ENCODE measurements at regions not wholly inside any gene's neighbourhood (a gene's known extent, or its start where the extent isn't known, plus 50 kb on each side); places are given as distances from the start of the nearest gene placed in this dataset.
"Not testable (repeated sequence)": the region's sequence is repeated elsewhere in the genome, so short reads cannot be mapped to it uniquely, and the experiment has no call there.

GRCh38 chr13:44692173-44692713 lies 116.1 kb upstream of the TSC22D1 start:
- TF ChIP-seq, protein P1, sequence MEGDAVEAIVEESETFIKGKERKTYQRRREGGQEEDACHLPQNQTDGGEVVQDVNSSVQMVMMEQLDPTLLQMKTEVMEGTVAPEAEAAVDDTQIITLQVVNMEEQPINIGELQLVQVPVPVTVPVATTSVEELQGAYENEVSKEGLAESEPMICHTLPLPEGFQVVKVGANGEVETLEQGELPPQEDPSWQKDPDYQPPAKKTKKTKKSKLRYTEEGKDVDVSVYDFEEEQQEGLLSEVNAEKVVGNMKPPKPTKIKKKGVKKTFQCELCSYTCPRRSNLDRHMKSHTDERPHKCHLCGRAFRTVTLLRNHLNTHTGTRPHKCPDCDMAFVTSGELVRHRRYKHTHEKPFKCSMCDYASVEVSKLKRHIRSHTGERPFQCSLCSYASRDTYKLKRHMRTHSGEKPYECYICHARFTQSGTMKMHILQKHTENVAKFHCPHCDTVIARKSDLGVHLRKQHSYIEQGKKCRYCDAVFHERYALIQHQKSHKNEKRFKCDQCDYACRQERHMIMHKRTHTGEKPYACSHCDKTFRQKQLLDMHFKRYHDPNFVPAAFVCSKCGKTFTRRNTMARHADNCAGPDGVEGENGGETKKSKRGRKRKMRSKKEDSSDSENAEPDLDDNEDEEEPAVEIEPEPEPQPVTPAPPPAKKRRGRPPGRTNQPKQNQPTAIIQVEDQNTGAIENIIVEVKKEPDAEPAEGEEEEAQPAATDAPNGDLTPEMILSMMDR (IDR thresholded peaks at IDR 0.05; ENCODE audit: insufficient read depth, low read length, poor library complexity, severe bottlenecking): no peak
- Histone ChIP-seq H3K4me3 (replicated peaks; ENCODE audit: low read depth, low read length) (no peak overlapping the region), H3K27me3 (replicated peaks; ENCODE audit: control insufficient read depth, insufficient read depth, low read length) (no peaks in the 10 kb centered on the region), H3K36me3 (ENCODE audit: control insufficient read depth, insufficient read depth, low read length) (no peaks in the 10 kb centered on the region)
- DNase-seq (ENCODE audit: extremely low read depth, insufficient read length): no peak

- DNase-seq (ENCODE audit: extremely low read depth, insufficient read length): no peak
- H3K4me3 ChIP-seq (replicated peaks; ENCODE audit: low read depth, low read length): no peak overlapping the region
- TF ChIP-seq, protein P1 (IDR thresholded peaks at IDR 0.05; ENCODE audit: insufficient read depth, low read length, poor library complexity, severe bottlenecking): no peak
- H3K27me3 ChIP-seq (replicated peaks; ENCODE audit: control insufficient read depth, insufficient read depth, low read length): no peaks in the 10 kb centered on the region
- H3K36me3 ChIP-seq (ENCODE audit: control insufficient read depth, insufficient read depth, low read length): no peaks in the 10 kb centered on the region
Observed at GRCh38 chr13:44690376-44690775, 114.2 kb upstream of the TSC22D1 start.

DNA sequence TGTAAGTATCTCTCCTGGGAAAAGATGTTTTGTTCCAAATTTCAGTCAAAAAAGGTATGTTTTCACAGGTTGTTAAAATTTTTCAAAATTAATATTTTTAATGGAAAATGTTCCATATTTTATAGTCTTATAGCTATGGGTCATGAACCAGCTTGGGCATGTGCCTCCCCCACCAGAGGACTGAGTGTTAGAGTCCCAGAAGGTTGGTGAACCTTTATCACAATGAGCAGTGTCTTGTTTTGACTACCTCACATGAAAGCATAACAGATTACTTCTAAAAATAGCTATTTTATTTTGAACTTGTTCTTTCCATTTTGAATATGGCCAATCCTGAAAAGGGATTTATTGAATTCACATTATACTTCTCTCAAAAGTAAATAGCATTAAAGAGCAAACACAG lies 112.5 kb upstream of the TSC22D1 start:
- Histone ChIP-seq H3K27me3 (replicated peaks; ENCODE audit: control insufficient read depth, insufficient read depth, low read length) (no peaks in the 10 kb centered on the region), H3K4me3 (replicated peaks; ENCODE audit: low read depth, low read length) (no peak overlapping the region), H3K36me3 (ENCODE audit: control insufficient read depth, insufficient read depth, low read length) (no peaks in the 10 kb centered on the region; the same call in 1 of the 2 replicates)
- no peak for DNase-seq (ENCODE audit: extremely low read depth, insufficient read length)
- TF ChIP-seq, protein P1 (IDR thresholded peaks at IDR 0.05; ENCODE audit: insufficient read depth, low read length, poor library complexity, severe bottlenecking): no peak

DNA sequence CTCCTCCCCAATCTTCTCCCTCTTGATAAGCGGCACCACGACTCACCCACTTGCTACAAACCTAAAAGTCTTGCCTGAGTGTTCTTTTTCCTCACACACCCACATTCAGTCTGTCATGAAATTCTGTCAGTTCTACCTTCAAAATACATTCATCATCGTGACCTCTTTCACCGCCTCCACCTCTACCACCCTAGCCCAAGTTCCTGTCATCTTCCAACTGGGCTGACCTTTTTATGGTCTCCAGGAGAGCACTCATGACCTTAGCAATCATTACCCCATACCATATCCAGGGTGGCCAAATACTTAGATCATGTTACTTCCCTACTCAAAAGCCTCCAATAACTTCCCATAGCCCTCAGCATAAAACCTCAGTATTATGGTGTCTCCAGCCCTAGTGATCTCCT lies 110.4 kb upstream of the TSC22D1 start:
- Histone ChIP-seq H3K27me3 (replicated peaks; ENCODE audit: control insufficient read depth, insufficient read depth, low read length) (no peaks in the 10 kb centered on the region), H3K36me3 (ENCODE audit: control insufficient read depth, insufficient read depth, low read length) (no peaks in the 10 kb centered on the region; the same call in 1 of the 2 replicates), H3K4me3 (replicated peaks; ENCODE audit: low read depth, low read length) (no peak overlapping the region)
- no peak for DNase-seq (ENCODE audit: extremely low read depth, insufficient read length)
- TF ChIP-seq, protein P1 (IDR thresholded peaks at IDR 0.05; ENCODE audit: insufficient read depth, low read length, poor library complexity, severe bottlenecking): no peak

GRCh38 chr13:44685641-44686040 lies 109.5 kb upstream of the TSC22D1 start:
- Histone ChIP-seq H3K27me3 (replicated peaks; ENCODE audit: control insufficient read depth, insufficient read depth, low read length) (no peaks in the 10 kb centered on the region), H3K36me3 (ENCODE audit: control insufficient read depth, insufficient read depth, low read length) (no peaks in the 10 kb centered on the region; the same call in 1 of the 2 replicates), H3K4me3 (replicated peaks; ENCODE audit: low read depth, low read length) (no peak overlapping the region)
- TF ChIP-seq, protein P1 (IDR thresholded peaks at IDR 0.05; ENCODE audit: insufficient read depth, low read length, poor library complexity, severe bottlenecking): no peak
- no peak for DNase-seq (ENCODE audit: extremely low read depth, insufficient read length)

DNA sequence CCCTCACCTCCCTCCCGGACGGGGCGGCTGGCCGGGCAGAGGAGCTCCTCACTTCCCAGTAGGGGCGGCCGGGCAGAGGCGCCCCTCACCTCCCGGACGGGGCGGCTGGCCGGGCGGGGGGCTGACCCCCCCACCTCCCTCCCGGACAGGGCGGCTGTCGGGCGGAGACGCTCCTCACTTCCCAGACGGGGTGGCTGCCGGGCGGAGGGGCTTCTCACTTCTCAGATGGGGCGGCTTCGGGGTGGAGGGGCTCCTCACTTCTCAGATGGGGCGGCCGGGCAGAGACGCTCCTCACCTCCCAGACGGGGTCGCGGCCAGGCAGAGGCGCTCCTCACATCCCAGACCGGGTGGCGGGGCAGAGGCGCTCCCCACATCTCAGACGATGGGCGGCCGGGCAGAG lies 106.3 kb upstream of the TSC22D1 start:
- H3K27me3 ChIP-seq (replicated peaks; ENCODE audit: control insufficient read depth, insufficient read depth, low read length); DNase-seq (ENCODE audit: extremely low read depth, insufficient read length); H3K36me3 ChIP-seq (ENCODE audit: control insufficient read depth, insufficient read depth, low read length); H3K4me3 ChIP-seq (replicated peaks; ENCODE audit: low read depth, low read length): not testable (repeated sequence)

All from GM06990 (cell line).